MM.1S (cell line): ENCODE measurements at regions not wholly inside any gene's neighbourhood (a gene's known extent, or its start where the extent isn't known, plus 50 kb on each side); places are given as distances from the start of the nearest gene placed in this dataset.

Experiments
- DNase-seq: peaks from one replicate; pipeline ENCODE4 v3.0.0-alpha.2; 2015
- H2AFZ ChIP-seq: fragments of 300-600 bp; sonication (generic); 2 replicates; pipeline ENCODE4 v1.6.0; 2016; ENCODE audit warnings: antibody characterized with exemption, low read length
- H3F3A ChIP-seq: fragments of 300-600 bp; sonication (generic); 2 replicates; pipeline ENCODE4 v1.6.1; 2016; ENCODE audit warnings: mild to moderate bottlenecking, antibody characterized with exemption, low read length, moderate library complexity, mixed read lengths; ENCODE audit not compliant: insufficient read depth
- H3K27ac ChIP-seq: fragments of 300-600 bp; sonication (generic); 2 replicates; pipeline ENCODE4 v1.5.1; 2016; ENCODE audit warnings: mild to moderate bottlenecking, low read length
- H3K27me3 ChIP-seq: fragments of 300-600 bp; sonication (generic); replicated peaks from 2 replicates; pipeline ENCODE4 v1.6.0; 2016; ENCODE audit warnings: low read length; ENCODE audit not compliant: insufficient read depth
- H3K36me3 ChIP-seq: fragments of 300-600 bp; sonication (generic); replicated peaks from 2 replicates; pipeline ENCODE4 v1.6.1; 2016; ENCODE audit warnings: mild to moderate bottlenecking, low read length, mixed read lengths; ENCODE audit not compliant: insufficient read depth
- H3K4me1 ChIP-seq: fragments of 300-600 bp; sonication (generic); 2 replicates; pipeline ENCODE4 v1.6.1; 2016; ENCODE audit warnings: low read length, mixed read lengths
- H3K4me2 ChIP-seq: fragments of 300-600 bp; sonication (generic); 2 replicates; pipeline ENCODE4 v1.6.0; 2016; ENCODE audit warnings: low read depth, low read length
- H3K4me3 ChIP-seq: fragments of 300-600 bp; sonication (generic); 2 replicates; pipeline ENCODE4 v1.5.1; 2016; ENCODE audit warnings: low read length, mixed read lengths
- H3K79me2 ChIP-seq: fragments of 300-600 bp; sonication (generic); 2 replicates; pipeline ENCODE4 v1.6.1; 2016; ENCODE audit warnings: mixed run types, low read length, mixed read lengths
- H3K9ac ChIP-seq: fragments of 300-600 bp; sonication (generic); 2 replicates; pipeline ENCODE4 v1.6.1; 2016; ENCODE audit warnings: low read length, mixed read lengths
- H3K9me2 ChIP-seq: fragments of 300-600 bp; sonication (generic); replicated peaks from 2 replicates; pipeline ENCODE4 v1.6.1; 2016; ENCODE audit warnings: mild to moderate bottlenecking, low read length, mixed read lengths; ENCODE audit not compliant: insufficient read depth
- H3K9me3 ChIP-seq: fragments of 300-600 bp; sonication (generic); replicated peaks from 2 replicates; pipeline ENCODE4 v1.6.1; 2016; ENCODE audit warnings: mild to moderate bottlenecking, low read length, mixed read lengths; ENCODE audit not compliant: insufficient read depth
- H4K20me1 ChIP-seq: fragments of 300-600 bp; sonication (generic); 2 replicates; pipeline ENCODE4 v1.6.1; 2016; ENCODE audit warnings: mild to moderate bottlenecking, low read length, moderate library complexity, mixed read lengths; ENCODE audit not compliant: insufficient read depth
- EZH2 ChIP-seq: fragments of 300-600 bp; sonication (generic); optimal IDR thresholded peaks from 2 replicates; pipeline ENCODE3; 2017; ENCODE audit warnings: low read depth, mild to moderate bottlenecking, antibody characterized with exemption, low read length, mixed read lengths
- EZH2phosphoT487 ChIP-seq: fragments of 300-600 bp; sonication (generic); IDR thresholded peaks from 2 replicates; pipeline ENCODE4 v1.6.1; 2018; ENCODE audit warnings: antibody characterized with exemption, low read length
- TF ChIP-seq, protein P1 (sequence below): fragments of 300-600 bp; sonication (generic); IDR thresholded peaks from 2 replicates; pipeline ENCODE4 v1.5.1; 2016; ENCODE audit warnings: antibody characterized with exemption, low read length, mixed read lengths

GRCh38 chr5:105380126-105380525 is 1817.5 kb upstream of the NUDT12 start:
- no peak overlapping the region for H2AFZ ChIP-seq
- no peaks in the 10 kb centered on the region for H3K4me1 ChIP-seq
- no peaks in the 10 kb centered on the region for H3K36me3 ChIP-seq
- H3K4me2 ChIP-seq = no peak overlapping the region
- no peak overlapping the region for H3K4me3 ChIP-seq
- TF ChIP-seq, protein P1, sequence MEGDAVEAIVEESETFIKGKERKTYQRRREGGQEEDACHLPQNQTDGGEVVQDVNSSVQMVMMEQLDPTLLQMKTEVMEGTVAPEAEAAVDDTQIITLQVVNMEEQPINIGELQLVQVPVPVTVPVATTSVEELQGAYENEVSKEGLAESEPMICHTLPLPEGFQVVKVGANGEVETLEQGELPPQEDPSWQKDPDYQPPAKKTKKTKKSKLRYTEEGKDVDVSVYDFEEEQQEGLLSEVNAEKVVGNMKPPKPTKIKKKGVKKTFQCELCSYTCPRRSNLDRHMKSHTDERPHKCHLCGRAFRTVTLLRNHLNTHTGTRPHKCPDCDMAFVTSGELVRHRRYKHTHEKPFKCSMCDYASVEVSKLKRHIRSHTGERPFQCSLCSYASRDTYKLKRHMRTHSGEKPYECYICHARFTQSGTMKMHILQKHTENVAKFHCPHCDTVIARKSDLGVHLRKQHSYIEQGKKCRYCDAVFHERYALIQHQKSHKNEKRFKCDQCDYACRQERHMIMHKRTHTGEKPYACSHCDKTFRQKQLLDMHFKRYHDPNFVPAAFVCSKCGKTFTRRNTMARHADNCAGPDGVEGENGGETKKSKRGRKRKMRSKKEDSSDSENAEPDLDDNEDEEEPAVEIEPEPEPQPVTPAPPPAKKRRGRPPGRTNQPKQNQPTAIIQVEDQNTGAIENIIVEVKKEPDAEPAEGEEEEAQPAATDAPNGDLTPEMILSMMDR = no peak
- no peak for TF ChIP-seq EZH2phosphoT487
- no peak for TF ChIP-seq EZH2
- H4K20me1 ChIP-seq = no peaks in the 10 kb centered on the region
- H3K27ac ChIP-seq = no peak overlapping the region
- H3K79me2 ChIP-seq = no peaks in the 10 kb centered on the region
- H3K9me3 ChIP-seq = no peaks in the 10 kb centered on the region
- no peak for DNase-seq
- no peak overlapping the region for H3K9ac ChIP-seq
- no peaks in the 10 kb centered on the region for H3K9me2 ChIP-seq
- H3K27me3 ChIP-seq = no peaks in the 10 kb centered on the region
- no peaks in the 10 kb centered on the region for H3F3A ChIP-seq

GRCh38 chr5:105371169-105371568 is 1808.6 kb upstream of the NUDT12 start:
- TF ChIP-seq EZH2 = no peak
- no peak for TF ChIP-seq EZH2phosphoT487
- TF ChIP-seq, protein P1 = no peak
- no peaks in the 10 kb centered on the region for H3K9me2 ChIP-seq
- no peak for DNase-seq
- no peaks in the 10 kb centered on the region for H3K9me3 ChIP-seq
- H3F3A ChIP-seq = no peaks in the 10 kb centered on the region
- H2AFZ ChIP-seq = no peak overlapping the region
- H3K4me3 ChIP-seq = no peak overlapping the region
- no peak overlapping the region for H3K4me2 ChIP-seq
- H3K79me2 ChIP-seq = no peaks in the 10 kb centered on the region
- no peak overlapping the region for H3K9ac ChIP-seq
- H3K27ac ChIP-seq = no peak overlapping the region
- H3K4me1 ChIP-seq = no peaks in the 10 kb centered on the region
- no peaks in the 10 kb centered on the region for H4K20me1 ChIP-seq
- no peaks in the 10 kb centered on the region for H3K36me3 ChIP-seq
- H3K27me3 ChIP-seq = no peaks in the 10 kb centered on the region

DNA sequence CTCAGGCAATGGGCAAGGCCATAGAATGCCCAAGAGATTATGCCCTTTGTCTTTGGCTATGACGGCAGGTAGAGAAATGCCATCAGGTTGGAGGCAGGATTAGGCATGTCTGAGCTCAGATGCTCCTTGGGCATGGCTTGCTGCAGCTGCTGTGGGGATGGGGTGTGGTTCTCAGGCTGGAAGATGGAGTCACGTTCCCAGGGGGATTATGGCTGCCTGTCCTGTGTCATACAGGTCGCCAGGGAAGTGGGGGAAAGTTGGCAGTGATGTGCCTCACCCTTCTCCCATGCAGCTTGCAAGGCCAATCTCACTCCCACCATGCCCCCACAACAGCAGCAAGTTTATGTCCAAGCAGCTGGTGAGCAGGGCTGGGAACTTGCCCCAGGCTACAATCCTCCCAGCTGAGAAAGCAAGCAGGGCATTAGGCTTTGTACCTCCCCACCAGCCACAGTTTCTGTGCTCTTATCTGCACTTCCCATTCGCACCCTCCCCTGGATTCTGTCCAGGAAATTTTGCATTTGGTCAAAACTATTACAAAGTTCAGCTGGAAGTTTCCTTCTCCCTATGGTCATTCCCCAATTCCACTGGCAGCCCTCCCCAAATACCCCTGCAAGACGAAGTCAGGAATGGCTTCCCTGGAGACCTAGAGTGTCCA is 1788.0 kb upstream of the NUDT12 start:
- H3K27me3 ChIP-seq = no peaks in the 10 kb centered on the region
- H3F3A ChIP-seq = no peaks in the 10 kb centered on the region
- H3K27ac ChIP-seq = no peak overlapping the region
- H4K20me1 ChIP-seq = no peaks in the 10 kb centered on the region
- no peak overlapping the region for H3K4me2 ChIP-seq
- no peaks in the 10 kb centered on the region for H3K4me1 ChIP-seq
- TF ChIP-seq, protein P1 = no peak
- no peak for TF ChIP-seq EZH2
- no peak for TF ChIP-seq EZH2phosphoT487
- no peak overlapping the region for H3K4me3 ChIP-seq
- H3K9me3 ChIP-seq = no peaks in the 10 kb centered on the region; the same call in 1 of the 2 replicates
- H3K9me2 ChIP-seq = no peaks in the 10 kb centered on the region
- H2AFZ ChIP-seq = no peak overlapping the region
- DNase-seq = no peak
- no peak overlapping the region for H3K9ac ChIP-seq
- no peaks in the 10 kb centered on the region for H3K36me3 ChIP-seq
- no peaks in the 10 kb centered on the region for H3K79me2 ChIP-seq
